ENCODE measurements at regions not wholly inside any gene's neighbourhood (a gene's known extent, or its start where the extent isn't known, plus 50 kb on each side); places are given as distances from the start of the nearest gene placed in this dataset.
A peak's percentile ranks its signal among the peaks of the same experiment; 100 is the strongest.

GRCh38 chr5:53206562-53206961 is 97.0 kb upstream of the MOCS2 start:
- Histone ChIP-seq H4K20me1 (ENCODE audit: low read length) (no peaks in the 10 kb centered on the region), H3K9me3 (ENCODE audit: low read length) (no peaks in the 10 kb centered on the region), H3K9me2 (replicated peaks; ENCODE audit: low read length) (no peaks in the 10 kb centered on the region), H2AFZ (ENCODE audit: low read length) (no peak overlapping the region), H3K4me1 (ENCODE audit: insufficient read depth, low read length) (no peaks in the 10 kb centered on the region; the same call in 1 of the 2 replicates), H3K27me3 (ENCODE audit: low read length) (no peaks in the 10 kb centered on the region), H3K4me2 (ENCODE audit: low read length) (no peak overlapping the region), H3K9ac (ENCODE audit: low read length) (no peak overlapping the region), H3K79me2 (ENCODE audit: low read length) (no peaks in the 10 kb centered on the region), H3K27ac (ENCODE audit: low read length) (no peak overlapping the region), H3K36me3 (ENCODE audit: low read depth, low read length) (no peaks in the 10 kb centered on the region), H3F3A (ENCODE audit: low read length, unreplicated experiment) (no peaks in the 10 kb centered on the region), H3K4me3 (ENCODE audit: low read length) (no peak overlapping the region)
- ChIA-PET CTCF (no interaction called here), POLR2A (ENCODE audit: unreplicated experiment) (no interaction called here)
- ATAC-seq (no peak), DNase-seq (no peak)
- TF ChIP-seq EZH2phosphoT487 (IDR thresholded peaks at IDR 0.05; ENCODE audit: borderline replicate concordance, low read length) (no peak), EZH2 (IDR thresholded peaks at IDR 0.05; ENCODE audit: low read length, unreplicated experiment) (no peak), CTCF (conservative IDR thresholded peaks at IDR 0.05; ENCODE audit: low read depth, low read length) (no peak)
- intact Hi-C loops (cut with micrococcal nuclease), result no loop called here
- BruUV-seq (replicated peaks), result no TSS peak

GRCh38 chr5:53211799-53212198 is 102.2 kb upstream of the MOCS2 start:
- POLR2A ChIA-PET (ENCODE audit: unreplicated experiment), result no interaction called here
- TF ChIP-seq EZH2 (IDR thresholded peaks at IDR 0.05; ENCODE audit: low read length, unreplicated experiment) (no peak), EZH2phosphoT487 (IDR thresholded peaks at IDR 0.05; ENCODE audit: borderline replicate concordance, low read length) (no peak), CTCF (conservative IDR thresholded peaks at IDR 0.05; ENCODE audit: low read depth, low read length) (no peak)
- Histone ChIP-seq H4K20me1 (ENCODE audit: low read length) (no peaks in the 10 kb centered on the region), H3K4me1 (ENCODE audit: insufficient read depth, low read length) (no peaks in the 10 kb centered on the region; the same call in 1 of the 2 replicates), H3K9me3 (ENCODE audit: low read length) (no peaks in the 10 kb centered on the region), H3K36me3 (ENCODE audit: low read depth, low read length) (no peaks in the 10 kb centered on the region; the same call in 1 of the 2 replicates), H3K27ac (ENCODE audit: low read length) (peak overlapping the region; percentile 17; the same call in 1 of the 2 replicates), H3F3A (ENCODE audit: low read length, unreplicated experiment) (no peaks in the 10 kb centered on the region), H3K9ac (ENCODE audit: low read length) (no peak overlapping the region), H3K4me2 (ENCODE audit: low read length) (no peak overlapping the region), H3K4me3 (ENCODE audit: low read length) (no peak overlapping the region), H3K79me2 (ENCODE audit: low read length) (no peaks in the 10 kb centered on the region), H2AFZ (ENCODE audit: low read length) (0 out of 2 replicates have a peak overlapping the region, but pooled peaks have one; percentile 19), H3K27me3 (ENCODE audit: low read length) (no peaks in the 10 kb centered on the region), H3K9me2 (replicated peaks; ENCODE audit: low read length) (no peaks in the 10 kb centered on the region)
- DNase-seq (peak; percentile 72), ATAC-seq (peak; percentile 70; the same call in 1 of the 2 replicates)
- intact Hi-C loops (cut with micrococcal nuclease), result no loop called here
- BruUV-seq (replicated peaks), result no TSS peak
- CTCF ChIA-PET, result interaction anchor here (0.5 kb wide), 1 partner anchor 51 kb away, joined by 3 read pairs; no protein-coding TSS in a partner anchor

GRCh38 chr5:53219174-53219573 is 109.6 kb upstream of the MOCS2 start:
- no peaks in the 10 kb centered on the region for H3K9me2 ChIP-seq (replicated peaks; ENCODE audit: low read length)
- no peaks in the 10 kb centered on the region for H3K79me2 ChIP-seq (ENCODE audit: low read length)
- H3K9ac ChIP-seq (ENCODE audit: low read length), result no peak overlapping the region
- H3K4me3 ChIP-seq (ENCODE audit: low read length), result no peak overlapping the region
- no peak overlapping the region for H3K4me2 ChIP-seq (ENCODE audit: low read length)
- no peak for TF ChIP-seq CTCF (conservative IDR thresholded peaks at IDR 0.05; ENCODE audit: low read depth, low read length)
- TF ChIP-seq EZH2 (IDR thresholded peaks at IDR 0.05; ENCODE audit: low read length, unreplicated experiment), result no peak
- no peaks in the 10 kb centered on the region for H3K36me3 ChIP-seq (ENCODE audit: low read depth, low read length)
- ATAC-seq, result no peak
- H3K27ac ChIP-seq (ENCODE audit: low read length), result no peak overlapping the region
- no peaks in the 10 kb centered on the region for H3K27me3 ChIP-seq (ENCODE audit: low read length)
- BruUV-seq (replicated peaks), result no TSS peak
- H3K9me3 ChIP-seq (ENCODE audit: low read length), result no peaks in the 10 kb centered on the region
- ChIA-PET POLR2A (ENCODE audit: unreplicated experiment) (no interaction called here), CTCF (no interaction called here)
- no peaks in the 10 kb centered on the region for H4K20me1 ChIP-seq (ENCODE audit: low read length)
- intact Hi-C loops (cut with micrococcal nuclease), result no loop called here
- no peaks in the 10 kb centered on the region for H3K4me1 ChIP-seq (ENCODE audit: insufficient read depth, low read length)
- H2AFZ ChIP-seq (ENCODE audit: low read length), result no peak overlapping the region
- no peak for DNase-seq
- no peaks in the 10 kb centered on the region for H3F3A ChIP-seq (ENCODE audit: low read length, unreplicated experiment)

Measured in PC-3 (cell line).